HEK293 (cell line): ENCODE measurements at regions not wholly inside any gene's neighbourhood (a gene's known extent, or its start where the extent isn't known, plus 50 kb on each side); places are given as distances from the start of the nearest gene placed in this dataset.

Experiments
- CTCF ChIA-PET: fragments of 350-600 bp; formaldehyde crosslinking; extraction: SDS; loops from one replicate; lab custom pipeline; 2021; ENCODE audit warnings: antibody characterized with exemption; lab: Yijun Ruan, JAX
- POLR2A ChIA-PET: fragments of 300-600 bp; formaldehyde crosslinking; extraction: SDS; loops from one replicate; lab custom pipeline; 2020; ENCODE audit warnings: antibody characterized with exemption, inconsistent platforms; lab: Yijun Ruan, JAX
- H3K27ac ChIP-seq: fragments of 200-500 bp; sonication (Bioruptor generic); 2 replicates; pipeline ENCODE4 v1.5.1; 2014; ENCODE audit warnings: low read depth, low read length, control low read depth, inconsistent platforms; ENCODE audit errors: extremely low read depth
- H3K36me3 ChIP-seq, 2 experiments: fragments of 200-500 bp in 1 of 2; sonication (Bioruptor generic) in 1 of 2; 1 replicate in 1 of 2; 2 replicates in 1 of 2; pipeline ENCODE4 v1.5.1; 2014 to 2017; ENCODE audit warnings: inconsistent platforms in 2 of 2, low read length in 2 of 2; ENCODE audit not compliant: control insufficient read depth in 2 of 2, insufficient read depth in 1 of 2
- H3K4me1 ChIP-seq: fragments of 200-500 bp; sonication (Bioruptor generic); 2 replicates; pipeline ENCODE4 v1.5.1; 2014; ENCODE audit warnings: mild to moderate bottlenecking, low read length, inconsistent platforms; ENCODE audit not compliant: control insufficient read depth, insufficient read depth
- H3K4me3 ChIP-seq: 2 replicates; pipeline ENCODE4 v1.5.1; 2011; ENCODE audit warnings: low read depth, mild to moderate bottlenecking, control low read depth, low read length, moderate library complexity
- H3K9me3 ChIP-seq: fragments of 200-500 bp; sonication (Bioruptor generic); 2 replicates; pipeline ENCODE4 v1.5.1; 2014; ENCODE audit warnings: low read depth, low read length, inconsistent platforms; ENCODE audit not compliant: control insufficient read depth, insufficient read depth
- GLI2 ChIP-seq: fragments of 450-650 bp; formaldehyde crosslinking; IDR thresholded peaks from 2 replicates; pipeline ENCODE4; 2017; ENCODE audit warnings: missing biosample characterization, missing genetic modification characterization, low read depth, borderline replicate concordance
- KLF7 ChIP-seq: fragments of 450-650 bp; formaldehyde crosslinking; IDR thresholded peaks from 2 replicates; pipeline ENCODE4 v1.5.1; 2016; ENCODE audit warnings: missing biosample characterization, missing genetic modification characterization, borderline replicate concordance
- MZF1 ChIP-seq: fragments of 450-650 bp; formaldehyde crosslinking; IDR thresholded peaks from 2 replicates; pipeline ENCODE4 v1.5.1; 2017; ENCODE audit warnings: missing biosample characterization, missing genetic modification characterization, borderline replicate concordance
- SALL2 ChIP-seq: fragments of 450-650 bp; formaldehyde crosslinking; IDR thresholded peaks from 2 replicates; pipeline ENCODE4 v1.5.0; 2017; ENCODE audit warnings: missing biosample characterization, mild to moderate bottlenecking, missing genetic modification characterization, borderline replicate concordance
- ZBTB1 ChIP-seq: fragments of 450-650 bp; formaldehyde crosslinking; IDR thresholded peaks from 2 replicates; pipeline ENCODE4 v1.5.1; 2016; ENCODE audit warnings: missing biosample characterization, missing genetic modification characterization
- ZBTB20 ChIP-seq: fragments of 450-650 bp; formaldehyde crosslinking; IDR thresholded peaks from 2 replicates; pipeline ENCODE4 v1.5.1; 2016; ENCODE audit warnings: missing biosample characterization, missing genetic modification characterization
- ZBTB48 ChIP-seq: fragments of 450-650 bp; formaldehyde crosslinking; IDR thresholded peaks from 2 replicates; pipeline ENCODE4 v1.5.1; 2016; ENCODE audit warnings: missing biosample characterization, missing genetic modification characterization
- ZNF146 ChIP-seq: fragments of 450-650 bp; formaldehyde crosslinking; IDR thresholded peaks from 2 replicates; pipeline ENCODE4 v1.5.1; 2016; ENCODE audit warnings: missing biosample characterization, missing genetic modification characterization
- ZNF2 ChIP-seq: fragments of 450-650 bp; formaldehyde crosslinking; IDR thresholded peaks from 2 replicates; pipeline ENCODE4 v1.5.1; 2016; ENCODE audit warnings: missing biosample characterization, missing genetic modification characterization
- ZNF248 ChIP-seq: fragments of 450-650 bp; formaldehyde crosslinking; IDR thresholded peaks from 2 replicates; pipeline ENCODE4 v1.5.1; 2017; ENCODE audit warnings: missing biosample characterization, missing genetic modification characterization
- ZNF341 ChIP-seq: fragments of 450-650 bp; formaldehyde crosslinking; IDR thresholded peaks from 2 replicates; pipeline ENCODE4; 2016; ENCODE audit warnings: low read depth, missing biosample characterization, missing genetic modification characterization
- ZNF350 ChIP-seq: fragments of 450-650 bp; formaldehyde crosslinking; IDR thresholded peaks from 2 replicates; pipeline ENCODE4 v1.5.0; 2017; ENCODE audit warnings: missing biosample characterization, mild to moderate bottlenecking, missing genetic modification characterization
- ZNF473 ChIP-seq: fragments of 450-650 bp; formaldehyde crosslinking; IDR thresholded peaks from 2 replicates; pipeline ENCODE4 v1.5.1; 2017; ENCODE audit warnings: missing biosample characterization, missing genetic modification characterization
- ZNF624 ChIP-seq: fragments of 450-650 bp; formaldehyde crosslinking; IDR thresholded peaks from 2 replicates; pipeline ENCODE4 v1.5.1; 2017; ENCODE audit warnings: missing biosample characterization, missing genetic modification characterization
- ZNF747 ChIP-seq: fragments of 450-650 bp; formaldehyde crosslinking; IDR thresholded peaks from 2 replicates; pipeline ENCODE4 v1.5.1; 2016; ENCODE audit warnings: missing biosample characterization, missing genetic modification characterization
- ZNF792 ChIP-seq: fragments of 450-650 bp; formaldehyde crosslinking; IDR thresholded peaks from 2 replicates; pipeline ENCODE4 v1.5.1; 2016; ENCODE audit warnings: missing biosample characterization, missing genetic modification characterization
- TF ChIP-seq, protein P1 (sequence below): fragments of 450-650 bp; formaldehyde crosslinking; IDR thresholded peaks from 2 replicates; pipeline ENCODE4 v1.5.1; 2017; ENCODE audit warnings: missing biosample characterization, missing genetic modification characterization
- TF ChIP-seq, protein P2 (sequence below): fragments of 450-650 bp; formaldehyde crosslinking; IDR thresholded peaks from 2 replicates; pipeline ENCODE4 v1.5.1; 2017; ENCODE audit warnings: missing biosample characterization, missing genetic modification characterization

DNA sequence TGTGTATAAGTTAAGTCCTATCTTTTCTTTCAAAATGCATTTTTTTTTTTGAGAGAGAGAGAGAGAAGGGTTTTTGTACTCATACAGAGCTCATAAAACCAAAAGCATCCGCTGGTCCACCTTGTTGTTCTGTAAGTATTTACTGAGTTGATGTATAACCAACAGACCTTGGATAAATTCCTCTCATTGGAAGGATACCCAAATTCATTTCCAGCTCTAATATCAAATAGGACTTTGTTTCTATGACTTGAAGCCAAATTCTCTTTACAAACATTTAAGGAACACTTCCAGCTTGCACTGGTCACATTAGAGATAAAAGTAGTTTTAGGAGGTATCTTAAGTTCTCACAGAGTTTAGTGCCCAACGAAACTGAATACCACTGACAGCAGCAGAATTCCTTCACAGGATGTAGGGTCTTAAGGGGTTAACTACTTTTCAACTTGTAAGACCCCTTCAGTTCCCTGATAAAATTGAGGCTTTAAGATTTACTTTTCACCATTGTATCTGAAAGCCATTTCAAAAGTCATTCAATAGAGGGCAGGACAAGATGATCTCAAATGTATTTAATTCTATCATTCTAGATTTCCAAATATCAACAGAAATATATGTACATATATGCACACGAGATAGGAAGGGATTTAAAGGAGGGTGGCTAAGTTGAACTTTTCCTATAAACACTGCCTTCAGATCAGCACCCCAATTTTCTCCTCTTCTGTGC is 1398.5 kb upstream of the CELF4 start:
- Histone ChIP-seq H3K27ac (no peak overlapping the region), H3K36me3 (no peaks in the 10 kb centered on the region), H3K9me3 (no peaks in the 10 kb centered on the region), H3K4me3 (no peak overlapping the region), H3K4me1 (no peaks in the 10 kb centered on the region)
- TF ChIP-seq ZBTB20 (tag by site-specific recombination) (no peak), GLI2 (tag by site-specific recombination) (no peak), KLF7 (tag by site-specific recombination) (no peak), SALL2 (tag by site-specific recombination) (no peak), ZNF747 (tag by site-specific recombination) (no peak), ZNF2 (tag by site-specific recombination) (no peak), ZNF350 (tag by site-specific recombination) (no peak), ZNF624 (tag by site-specific recombination) (no peak), ZNF146 (tag by site-specific recombination) (no peak), ZNF473 (tag by site-specific recombination) (no peak)
- POLR2A ChIA-PET: no interaction called here
- CTCF ChIA-PET: no interaction called here

DNA sequence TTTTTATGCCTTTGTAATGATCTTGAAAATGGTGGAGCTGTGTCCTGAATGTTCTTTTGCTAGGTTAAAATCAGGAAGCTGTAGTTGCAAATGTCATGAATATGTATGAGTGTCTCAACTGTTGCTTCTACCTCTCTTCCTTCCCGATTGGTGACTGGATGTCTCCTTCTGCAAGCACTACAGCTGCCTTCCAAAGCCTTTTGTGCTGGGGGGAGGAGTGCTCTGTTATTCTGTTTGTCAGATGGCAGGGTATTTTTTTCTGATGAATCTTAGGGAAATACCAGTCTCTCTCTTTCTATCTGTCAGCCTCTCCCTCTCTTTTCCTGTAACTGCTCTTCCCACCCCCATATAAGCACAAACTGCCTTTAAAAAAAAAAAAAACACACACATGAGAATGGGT is 1396.3 kb upstream of the CELF4 start:
- POLR2A ChIA-PET: no interaction called here
- Histone ChIP-seq H3K4me1 (no peaks in the 10 kb centered on the region), H3K9me3 (no peaks in the 10 kb centered on the region), H3K27ac (no peak overlapping the region), H3K4me3 (no peak overlapping the region), H3K36me3 (no peaks in the 10 kb centered on the region)
- TF ChIP-seq, protein P1, sequence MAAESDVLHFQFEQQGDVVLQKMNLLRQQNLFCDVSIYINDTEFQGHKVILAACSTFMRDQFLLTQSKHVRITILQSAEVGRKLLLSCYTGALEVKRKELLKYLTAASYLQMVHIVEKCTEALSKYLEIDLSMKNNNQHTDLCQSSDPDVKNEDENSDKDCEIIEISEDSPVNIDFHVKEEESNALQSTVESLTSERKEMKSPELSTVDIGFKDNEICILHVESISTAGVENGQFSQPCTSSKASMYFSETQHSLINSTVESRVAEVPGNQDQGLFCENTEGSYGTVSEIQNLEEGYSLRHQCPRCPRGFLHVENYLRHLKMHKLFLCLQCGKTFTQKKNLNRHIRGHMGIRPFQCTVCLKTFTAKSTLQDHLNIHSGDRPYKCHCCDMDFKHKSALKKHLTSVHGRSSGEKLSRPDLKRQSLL (tag by site-specific recombination): no peak
- no peak for TF ChIP-seq ZBTB48
- no peak for TF ChIP-seq ZNF248 (tag by site-specific recombination)
- TF ChIP-seq ZNF792 (tag by site-specific recombination): no peak
- TF ChIP-seq, protein P2, sequence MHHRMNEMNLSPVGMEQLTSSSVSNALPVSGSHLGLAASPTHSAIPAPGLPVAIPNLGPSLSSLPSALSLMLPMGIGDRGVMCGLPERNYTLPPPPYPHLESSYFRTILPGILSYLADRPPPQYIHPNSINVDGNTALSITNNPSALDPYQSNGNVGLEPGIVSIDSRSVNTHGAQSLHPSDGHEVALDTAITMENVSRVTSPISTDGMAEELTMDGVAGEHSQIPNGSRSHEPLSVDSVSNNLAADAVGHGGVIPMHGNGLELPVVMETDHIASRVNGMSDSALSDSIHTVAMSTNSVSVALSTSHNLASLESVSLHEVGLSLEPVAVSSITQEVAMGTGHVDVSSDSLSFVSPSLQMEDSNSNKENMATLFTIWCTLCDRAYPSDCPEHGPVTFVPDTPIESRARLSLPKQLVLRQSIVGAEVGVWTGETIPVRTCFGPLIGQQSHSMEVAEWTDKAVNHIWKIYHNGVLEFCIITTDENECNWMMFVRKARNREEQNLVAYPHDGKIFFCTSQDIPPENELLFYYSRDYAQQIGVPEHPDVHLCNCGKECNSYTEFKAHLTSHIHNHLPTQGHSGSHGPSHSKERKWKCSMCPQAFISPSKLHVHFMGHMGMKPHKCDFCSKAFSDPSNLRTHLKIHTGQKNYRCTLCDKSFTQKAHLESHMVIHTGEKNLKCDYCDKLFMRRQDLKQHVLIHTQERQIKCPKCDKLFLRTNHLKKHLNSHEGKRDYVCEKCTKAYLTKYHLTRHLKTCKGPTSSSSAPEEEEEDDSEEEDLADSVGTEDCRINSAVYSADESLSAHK (tag by site-specific recombination): no peak
- TF ChIP-seq ZBTB1: no peak
- CTCF ChIA-PET: no interaction called here

DNA sequence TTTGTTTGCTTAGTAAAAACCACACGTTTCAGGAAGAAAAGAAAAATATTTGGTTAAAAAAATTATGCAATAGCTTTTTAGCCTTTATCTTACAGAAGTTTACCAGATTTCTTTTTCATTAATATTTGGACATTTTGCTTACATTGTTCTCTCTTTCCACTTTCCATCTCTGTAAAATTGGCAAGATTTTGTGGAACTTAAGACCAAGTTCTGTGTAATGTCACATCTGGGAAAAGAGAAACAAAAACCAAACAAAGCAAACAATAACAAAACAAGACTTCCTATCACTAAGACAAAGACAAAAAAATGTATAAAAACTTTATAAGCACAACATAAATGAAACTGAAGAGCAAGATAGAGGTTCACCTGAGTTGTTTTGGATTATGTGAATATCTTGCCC is 1392.1 kb upstream of the CELF4 start:
- CTCF ChIA-PET: interaction anchor here (0.7 kb wide), 1 partner anchor 44 kb away, joined by 3 read pairs; no protein-coding TSS in a partner anchor
- TF ChIP-seq MZF1 (tag by site-specific recombination) (no peak), ZNF341 (tag by site-specific recombination) (no peak)
- POLR2A ChIA-PET: no interaction called here

More for the DNA sequence above, 1392.1 kb upstream of the CELF4 start:
- H3K27ac ChIP-seq: no peak overlapping the region
- no peaks in the 10 kb centered on the region for H3K9me3 ChIP-seq
- H3K4me1 ChIP-seq: no peaks in the 10 kb centered on the region
- no peak overlapping the region for H3K4me3 ChIP-seq
- H3K36me3 ChIP-seq: no peaks in the 10 kb centered on the region
